ENCODE measurements at regions not wholly inside any gene's neighbourhood (a gene's known extent, or its start where the extent isn't known, plus 50 kb on each side); places are given as distances from the start of the nearest gene placed in this dataset.
A peak's percentile ranks its signal among the peaks of the same experiment; 100 is the strongest.

- DNase-seq, result peak; percentile 7
These were observed 219.6 kb downstream of the ARHGAP12 start for GRCh38 chr10:31709028-31709427.

GRCh38 chr10:31708474-31708873 lies 220.2 kb downstream of the ARHGAP12 start:
- no peak for DNase-seq

GRCh38 chr10:31708046-31708445 lies 220.6 kb downstream of the ARHGAP12 start:
- no peak for DNase-seq

- DNase-seq, result peak; percentile 33
These were observed 221.3 kb downstream of the ARHGAP12 start for GRCh38 chr10:31707093-31708039.

- no peak for DNase-seq
These were observed 222.1 kb downstream of the ARHGAP12 start for GRCh38 chr10:31706464-31707092.

- DNase-seq, result no peak
These were observed 223.5 kb downstream of the ARHGAP12 start for GRCh38 chr10:31705136-31705535.

GRCh38 chr10:31704195-31704594 lies 224.4 kb downstream of the ARHGAP12 start:
- DNase-seq, result no peak

- no peak for DNase-seq
These were observed 225.7 kb downstream of the ARHGAP12 start for GRCh38 chr10:31702954-31703353.

GRCh38 chr10:31702005-31702404 lies 226.6 kb downstream of the ARHGAP12 start:
- DNase-seq, result no peak

GRCh38 chr10:31701546-31701945 lies 227.1 kb downstream of the ARHGAP12 start:
- no peak for DNase-seq

GRCh38 chr10:31700181-31700611 lies 228.4 kb downstream of the ARHGAP12 start:
- DNase-seq, result no peak

- no peak for DNase-seq
These were observed 230.3 kb downstream of the ARHGAP12 start for GRCh38 chr10:31698181-31698830.

GRCh38 chr10:31697271-31698180 lies 231.1 kb downstream of the ARHGAP12 start:
- no peak for DNase-seq

- DNase-seq, result no peak
These were observed 233.4 kb downstream of the ARHGAP12 start for GRCh38 chr10:31694929-31695837.

- DNase-seq, result no peak
These were observed 234.4 kb downstream of the ARHGAP12 start for GRCh38 chr10:31694126-31694685.

GRCh38 chr10:31693491-31693890 lies 235.1 kb downstream of the ARHGAP12 start:
- no peak for DNase-seq

GRCh38 chr10:31689233-31689632 lies 239.4 kb downstream of the ARHGAP12 start:
- DNase-seq, result no peak

- DNase-seq, result no peak
These were observed 240.8 kb downstream of the ARHGAP12 start for GRCh38 chr10:31687663-31688482.

- DNase-seq, result no peak
These were observed 242.0 kb downstream of the ARHGAP12 start for GRCh38 chr10:31686599-31686998.

- DNase-seq, result no peak
These were observed 244.9 kb downstream of the ARHGAP12 start for GRCh38 chr10:31683682-31684081.

Data from kidney glomerular epithelial cell (primary cell).